ENCODE measurements at regions not wholly inside any gene's neighbourhood (a gene's known extent, or its start where the extent isn't known, plus 50 kb on each side); places are given as distances from the start of the nearest gene placed in this dataset.

DNA sequence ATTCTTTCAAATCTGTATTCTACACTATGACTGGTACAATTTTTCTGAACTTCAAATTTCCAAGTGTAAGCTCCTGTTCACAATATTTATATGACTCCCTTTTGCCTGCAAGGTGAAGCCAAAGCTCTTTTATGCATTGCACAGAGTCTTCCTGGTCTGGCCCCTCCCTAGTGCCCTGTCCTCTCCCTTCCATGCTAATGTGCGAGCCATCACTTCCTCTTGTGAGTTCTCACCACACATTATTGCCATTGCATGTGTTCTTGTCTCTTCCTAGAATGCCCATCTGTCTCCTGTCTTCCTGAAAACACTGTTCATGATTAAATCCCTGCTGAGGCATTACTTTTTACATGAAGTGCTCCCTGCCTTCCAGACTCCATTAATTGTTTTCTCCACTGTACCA lies 169.9 kb downstream of the MC4R start:
- no peak overlapping the region for H3K4me3 ChIP-seq (ENCODE audit: low read length)
- no peak overlapping the region for H3K27ac ChIP-seq (ENCODE audit: low read length)
- no peak for DNase-seq
- H3K27me3 ChIP-seq (ENCODE audit: control insufficient read depth, insufficient read depth, low read length) = no peaks in the 10 kb centered on the region
- 50% methylated on average over 1 of the region's 1 CpG for WGBS (ENCODE audit: insufficient coverage)
- H3K9me3 ChIP-seq (replicated peaks; ENCODE audit: control insufficient read depth, low read depth, low read length) = no peaks in the 10 kb centered on the region
- H3K36me3 ChIP-seq (ENCODE audit: control insufficient read depth, insufficient read depth, low read length) = no peaks in the 10 kb centered on the region
- peaks cover 3% of the 10 kb centered on the region for H3K4me1 ChIP-seq (ENCODE audit: control insufficient read depth, insufficient read depth, low read length)

DNA sequence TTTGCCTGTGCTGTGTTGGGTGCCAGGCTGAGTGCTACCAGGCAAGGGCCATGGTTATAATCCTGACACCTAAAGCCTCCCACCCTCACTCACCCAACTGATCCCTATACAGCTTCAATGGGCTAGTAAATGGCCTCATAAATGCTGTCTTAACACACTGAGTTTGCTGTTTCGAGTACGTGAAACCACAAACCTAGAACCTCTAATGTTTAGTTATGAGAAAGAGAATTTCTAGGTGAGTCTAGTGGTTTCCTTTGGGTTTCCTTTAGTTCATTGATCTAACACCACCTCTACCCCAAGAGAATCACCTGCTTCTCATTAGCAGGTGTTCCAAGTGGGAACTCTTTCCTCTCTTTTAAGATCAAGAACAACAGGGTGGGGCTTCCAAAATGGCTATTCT lies 172.0 kb downstream of the MC4R start:
- Histone ChIP-seq H3K36me3 (ENCODE audit: control insufficient read depth, insufficient read depth, low read length) (no peaks in the 10 kb centered on the region), H3K4me3 (ENCODE audit: low read length) (no peak overlapping the region), H3K4me1 (ENCODE audit: control insufficient read depth, insufficient read depth, low read length) (peaks cover 7% of the 10 kb centered on the region), H3K9me3 (replicated peaks; ENCODE audit: control insufficient read depth, low read depth, low read length) (no peaks in the 10 kb centered on the region), H3K27ac (ENCODE audit: low read length) (no peak overlapping the region), H3K27me3 (ENCODE audit: control insufficient read depth, insufficient read depth, low read length) (no peaks in the 10 kb centered on the region)
- whole genome bisulfite sequencing (ENCODE audit: insufficient coverage) = no CpG with 5 or more reads among the region's 2 CpGs
- DNase-seq = no peak

DNA sequence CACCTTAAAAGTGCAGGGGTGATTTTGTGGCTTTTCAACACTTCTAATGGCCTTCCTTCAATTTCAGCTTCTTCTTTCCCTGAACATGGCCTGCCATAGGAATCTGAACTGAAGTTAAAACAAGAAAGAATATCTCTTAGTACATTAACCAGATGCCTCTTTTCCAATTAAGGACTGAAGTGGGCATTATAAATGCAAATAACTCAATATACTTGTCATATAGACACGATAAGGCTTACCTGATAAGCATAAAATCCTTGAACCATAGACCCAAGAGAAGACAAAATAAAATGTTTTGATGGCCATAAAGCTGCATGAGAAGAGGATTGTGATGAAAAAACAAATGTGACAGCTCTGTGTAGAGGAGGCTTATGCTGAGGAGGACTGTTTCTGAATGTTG lies 173.1 kb downstream of the MC4R start:
- Histone ChIP-seq H3K27me3 (ENCODE audit: control insufficient read depth, insufficient read depth, low read length) (no peaks in the 10 kb centered on the region), H3K4me1 (ENCODE audit: control insufficient read depth, insufficient read depth, low read length) (peaks cover 13% of the 10 kb centered on the region), H3K4me3 (ENCODE audit: low read length) (no peak overlapping the region), H3K27ac (ENCODE audit: low read length) (no peak overlapping the region), H3K36me3 (ENCODE audit: control insufficient read depth, insufficient read depth, low read length) (no peaks in the 10 kb centered on the region), H3K9me3 (replicated peaks; ENCODE audit: control insufficient read depth, low read depth, low read length) (no peaks in the 10 kb centered on the region)
- no peak for DNase-seq
- WGBS (ENCODE audit: insufficient coverage) = no CpG with 5 or more reads among the region's 1 CpG

DNA sequence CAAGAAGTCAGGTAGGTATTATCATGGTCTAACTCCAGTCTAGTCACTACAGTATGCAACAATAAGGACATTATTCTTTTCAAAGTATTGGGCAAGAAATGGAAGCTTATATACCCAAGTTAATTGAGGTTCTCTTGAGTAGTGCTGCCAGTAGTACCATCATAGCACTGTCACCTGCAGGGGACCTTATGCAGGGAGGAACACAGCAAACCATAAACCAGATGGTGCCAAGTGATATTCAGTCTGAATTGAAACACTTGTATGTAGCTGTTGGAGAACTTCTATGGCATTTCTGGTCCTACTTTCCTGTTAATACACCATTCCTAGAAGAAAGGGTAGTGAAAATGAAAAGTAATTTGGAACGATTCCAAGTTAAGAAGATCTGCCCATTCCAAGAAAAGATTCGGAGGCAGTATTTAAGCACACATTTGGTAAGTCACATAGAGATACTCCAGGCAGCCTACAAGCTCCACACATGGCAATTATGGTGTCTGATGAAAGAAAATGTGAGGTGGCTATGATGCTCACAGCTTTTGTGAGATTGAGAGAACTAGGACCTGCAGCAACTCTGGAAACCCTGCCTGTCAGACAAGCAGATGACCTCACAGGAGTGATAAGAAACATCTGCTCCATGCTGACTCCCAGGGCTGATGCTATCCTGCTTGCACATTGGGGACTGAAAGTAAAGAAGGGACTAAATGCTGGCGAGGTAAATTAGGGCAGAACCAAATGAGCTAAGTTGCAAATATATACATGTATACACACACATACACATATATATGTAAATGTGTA lies 174.7 kb downstream of the MC4R start:
- Histone ChIP-seq H3K4me1 (ENCODE audit: control insufficient read depth, insufficient read depth, low read length) (peaks cover 13% of the 10 kb centered on the region), H3K36me3 (ENCODE audit: control insufficient read depth, insufficient read depth, low read length) (no peaks in the 10 kb centered on the region), H3K4me3 (ENCODE audit: low read length) (no peak overlapping the region), H3K27me3 (ENCODE audit: control insufficient read depth, insufficient read depth, low read length) (no peaks in the 10 kb centered on the region), H3K27ac (ENCODE audit: low read length) (no peak overlapping the region), H3K9me3 (replicated peaks; ENCODE audit: control insufficient read depth, low read depth, low read length) (no peaks in the 10 kb centered on the region)
- WGBS (ENCODE audit: insufficient coverage) = no CpG with 5 or more reads among the region's 3 CpGs
- DNase-seq = peak; percentile 27

DNA sequence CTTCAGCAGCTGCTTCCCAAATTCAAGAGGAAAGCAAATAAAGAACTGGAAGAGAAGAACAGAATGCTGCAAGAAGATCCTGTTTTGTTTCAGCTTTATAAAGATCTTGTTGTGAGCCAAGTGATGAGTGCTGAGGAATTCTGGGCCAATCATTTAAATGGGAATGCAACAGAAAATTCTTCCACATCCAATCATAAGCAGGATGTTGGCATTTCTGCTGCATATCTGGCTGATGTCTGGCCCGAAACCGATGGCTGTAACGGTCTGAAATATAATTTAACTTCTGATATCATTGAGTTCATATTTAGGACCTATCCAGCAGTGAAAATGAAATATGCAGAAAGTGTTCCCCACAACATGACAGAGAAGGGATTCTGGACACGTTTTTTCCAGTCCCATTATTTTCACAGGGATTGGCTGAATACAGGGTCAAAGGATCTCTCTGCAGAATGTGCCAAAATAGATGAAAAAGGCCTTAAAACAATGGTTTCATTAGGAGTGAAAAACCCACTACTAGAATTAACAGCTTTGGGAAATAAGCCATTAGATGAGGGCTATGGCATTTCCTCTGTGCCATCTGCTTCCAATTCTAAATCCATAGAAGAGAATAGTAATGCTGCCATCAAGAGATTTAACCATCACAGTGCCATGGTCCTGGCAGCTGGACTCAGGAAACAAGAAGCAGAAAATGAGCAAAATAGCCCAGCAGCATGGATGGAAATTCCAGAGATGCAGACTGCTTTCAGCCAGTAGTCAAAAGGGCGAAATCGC lies 175.6 kb downstream of the MC4R start:
- WGBS (ENCODE audit: insufficient coverage) = no CpG with 5 or more reads among the region's 6 CpGs
- DNase-seq = peak; percentile 74
- peaks cover 13% of the 10 kb centered on the region for H3K4me1 ChIP-seq (ENCODE audit: control insufficient read depth, insufficient read depth, low read length)

DNA sequence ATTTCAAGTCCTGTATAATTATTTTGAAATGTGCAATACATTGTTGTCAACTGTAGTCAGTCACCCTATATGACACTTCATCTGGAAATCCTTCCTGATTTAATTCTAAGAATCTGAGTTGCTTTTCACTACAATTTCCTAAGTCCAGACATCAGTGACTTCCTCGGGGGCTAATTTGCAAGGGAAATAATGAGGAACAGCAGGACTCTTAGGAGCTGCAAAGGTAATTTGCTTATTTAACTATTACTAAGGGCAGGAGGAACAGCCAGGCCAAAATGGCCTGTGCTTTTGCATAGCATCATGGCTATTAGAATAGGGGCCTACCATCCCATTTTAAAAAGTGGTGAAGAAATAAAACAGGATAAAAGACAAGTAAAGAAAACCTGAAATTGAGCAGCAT lies 178.8 kb downstream of the MC4R start:
- peaks cover 15% of the 10 kb centered on the region for H3K4me1 ChIP-seq (ENCODE audit: control insufficient read depth, insufficient read depth, low read length)
- H3K27ac ChIP-seq (ENCODE audit: low read length) = no peak overlapping the region
- no peaks in the 10 kb centered on the region for H3K9me3 ChIP-seq (replicated peaks; ENCODE audit: control insufficient read depth, low read depth, low read length)
- no peaks in the 10 kb centered on the region for H3K27me3 ChIP-seq (ENCODE audit: control insufficient read depth, insufficient read depth, low read length)
- no peak overlapping the region for H3K4me3 ChIP-seq (ENCODE audit: low read length)
- no peaks in the 10 kb centered on the region for H3K36me3 ChIP-seq (ENCODE audit: control insufficient read depth, insufficient read depth, low read length)
- WGBS (ENCODE audit: insufficient coverage) = no CpG with 5 or more reads among the region's 1 CpG
- DNase-seq = no peak

More for the DNA sequence above, 175.6 kb downstream of the MC4R start:
- H3K36me3 ChIP-seq (ENCODE audit: control insufficient read depth, insufficient read depth, low read length) = no peaks in the 10 kb centered on the region
- no peak overlapping the region for H3K27ac ChIP-seq (ENCODE audit: low read length)
- H3K27me3 ChIP-seq (ENCODE audit: control insufficient read depth, insufficient read depth, low read length) = no peaks in the 10 kb centered on the region
- H3K9me3 ChIP-seq (replicated peaks; ENCODE audit: control insufficient read depth, low read depth, low read length) = no peaks in the 10 kb centered on the region
- H3K4me3 ChIP-seq (ENCODE audit: low read length) = no peak overlapping the region

DNA sequence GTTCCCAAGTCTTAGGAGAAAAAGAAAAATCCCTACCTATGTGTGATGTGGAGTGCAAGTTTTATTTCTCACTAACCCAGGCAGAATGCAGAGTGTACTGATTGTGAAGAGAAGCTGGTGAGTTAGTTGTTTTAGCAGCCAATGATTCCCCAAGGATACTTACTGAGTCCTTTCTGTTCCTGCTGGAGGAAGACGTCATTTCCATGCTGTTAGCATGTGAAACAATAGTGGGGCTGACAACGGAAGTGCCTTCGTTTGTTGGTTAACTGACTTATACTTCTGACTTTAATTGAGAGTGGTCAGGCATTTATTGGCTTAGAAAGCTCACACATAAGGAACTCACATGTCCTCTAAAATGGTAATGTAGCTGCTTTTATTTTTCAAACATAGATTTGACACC lies 180.6 kb downstream of the MC4R start:
- 57% methylated on average over 2 of the region's 3 CpGs for WGBS (ENCODE audit: insufficient coverage)
- DNase-seq = peak; percentile 30

DNA sequence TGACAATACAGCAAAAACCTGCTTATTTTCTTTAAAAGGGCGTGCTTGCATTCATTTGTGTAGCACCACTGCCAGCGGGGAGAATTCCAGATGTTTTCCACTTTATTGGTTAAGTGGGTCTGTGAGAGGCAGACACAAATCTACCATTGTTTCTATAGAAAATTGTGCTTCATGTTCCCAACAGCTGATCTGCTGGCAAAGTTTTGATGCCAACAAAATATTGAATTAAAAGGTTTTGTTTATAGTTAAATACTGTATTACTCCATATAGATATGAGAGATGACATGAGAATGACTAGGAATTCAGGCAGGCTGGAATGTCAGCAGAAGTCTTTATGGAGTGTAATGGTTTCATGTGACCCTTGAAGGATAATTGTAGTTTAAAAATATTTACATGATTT lies 182.7 kb downstream of the MC4R start:
- Histone ChIP-seq H3K9me3 (replicated peaks; ENCODE audit: control insufficient read depth, low read depth, low read length) (no peaks in the 10 kb centered on the region), H3K4me1 (ENCODE audit: control insufficient read depth, insufficient read depth, low read length) (peaks cover 4% of the 10 kb centered on the region), H3K36me3 (ENCODE audit: control insufficient read depth, insufficient read depth, low read length) (no peaks in the 10 kb centered on the region), H3K27me3 (ENCODE audit: control insufficient read depth, insufficient read depth, low read length) (no peaks in the 10 kb centered on the region), H3K27ac (ENCODE audit: low read length) (no peak overlapping the region), H3K4me3 (ENCODE audit: low read length) (no peak overlapping the region)
- peak; percentile 77 for DNase-seq
- WGBS (ENCODE audit: insufficient coverage) = no CpG with 5 or more reads among the region's 2 CpGs

More for the DNA sequence above, 180.6 kb downstream of the MC4R start:
- Histone ChIP-seq H3K9me3 (replicated peaks; ENCODE audit: control insufficient read depth, low read depth, low read length) (no peaks in the 10 kb centered on the region), H3K4me3 (ENCODE audit: low read length) (no peak overlapping the region), H3K27ac (ENCODE audit: low read length) (no peak overlapping the region), H3K27me3 (ENCODE audit: control insufficient read depth, insufficient read depth, low read length) (no peaks in the 10 kb centered on the region), H3K4me1 (ENCODE audit: control insufficient read depth, insufficient read depth, low read length) (peaks cover 13% of the 10 kb centered on the region), H3K36me3 (ENCODE audit: control insufficient read depth, insufficient read depth, low read length) (no peaks in the 10 kb centered on the region)

DNA sequence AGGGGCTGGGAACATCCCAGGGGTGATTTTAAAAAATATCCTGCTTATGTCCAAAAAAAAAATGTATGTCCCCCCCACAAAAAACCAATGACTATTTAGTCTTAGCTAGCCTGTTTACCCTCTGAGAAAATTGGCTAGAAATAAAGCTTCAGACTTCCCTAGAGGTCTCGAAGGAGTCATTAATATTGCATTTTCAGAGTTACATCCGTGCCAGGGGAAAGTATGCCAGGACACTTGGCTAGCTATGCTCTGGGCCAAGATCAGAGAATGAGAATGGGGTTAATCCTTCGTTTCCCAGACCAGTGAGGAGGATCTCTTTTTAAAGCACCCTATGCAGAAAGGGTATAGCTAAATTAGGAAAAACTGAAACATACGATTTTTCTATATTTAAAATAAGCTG lies 183.6 kb downstream of the MC4R start:
- Histone ChIP-seq H3K27ac (ENCODE audit: low read length) (no peak overlapping the region), H3K36me3 (ENCODE audit: control insufficient read depth, insufficient read depth, low read length) (no peaks in the 10 kb centered on the region), H3K9me3 (replicated peaks; ENCODE audit: control insufficient read depth, low read depth, low read length) (no peaks in the 10 kb centered on the region), H3K4me3 (ENCODE audit: low read length) (no peak overlapping the region), H3K4me1 (ENCODE audit: control insufficient read depth, insufficient read depth, low read length) (peaks cover 4% of the 10 kb centered on the region), H3K27me3 (ENCODE audit: control insufficient read depth, insufficient read depth, low read length) (no peaks in the 10 kb centered on the region)
- 24% methylated on average over 2 of the region's 4 CpGs for WGBS (ENCODE audit: insufficient coverage)
- DNase-seq = peak; percentile 64

DNA sequence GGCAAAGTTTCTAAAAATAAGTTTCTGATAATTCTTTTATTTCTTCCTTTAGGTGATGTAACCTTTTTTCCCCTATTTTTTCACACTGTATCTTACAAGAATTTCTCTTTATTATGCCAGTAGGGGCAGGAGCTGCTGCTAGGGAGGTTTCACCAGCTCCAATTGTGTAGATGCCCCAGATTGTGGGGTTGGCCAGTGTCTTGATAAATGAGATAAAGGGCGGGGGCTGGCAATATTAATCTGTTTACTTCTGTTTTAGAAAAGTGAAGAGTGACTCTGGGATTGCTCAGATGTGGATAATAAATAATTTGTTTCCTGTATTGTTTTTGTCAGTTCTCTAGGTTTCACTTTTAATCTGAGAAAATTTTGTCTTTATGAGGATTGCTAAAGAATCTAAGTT lies 190.4 kb downstream of the MC4R start:
- Histone ChIP-seq H3K4me3 (ENCODE audit: low read length) (no peak overlapping the region), H3K27ac (ENCODE audit: low read length) (no peak overlapping the region), H3K4me1 (ENCODE audit: control insufficient read depth, insufficient read depth, low read length) (no peaks in the 10 kb centered on the region), H3K36me3 (ENCODE audit: control insufficient read depth, insufficient read depth, low read length) (no peaks in the 10 kb centered on the region), H3K27me3 (ENCODE audit: control insufficient read depth, insufficient read depth, low read length) (no peaks in the 10 kb centered on the region), H3K9me3 (replicated peaks; ENCODE audit: control insufficient read depth, low read depth, low read length) (no peaks in the 10 kb centered on the region)
- DNase-seq = no peak
- WGBS (ENCODE audit: insufficient coverage) = 100% methylated on average over 1 of the region's 1 CpG

Measured in muscle of leg (tissue), 3 donors.